ENCODE measurements at regions not wholly inside any gene's neighbourhood (a gene's known extent, or its start where the extent isn't known, plus 50 kb on each side); places are given as distances from the start of the nearest gene placed in this dataset.
"Not testable (repeated sequence)": the region's sequence is repeated elsewhere in the genome, so short reads cannot be mapped to it uniquely, and the experiment has no call there.

- not testable (repeated sequence) for TF ChIP-seq CTCF (IDR thresholded peaks at IDR 0.05; ENCODE audit: extremely low read depth in 1 of 2, insufficient read depth in 1 of 2, low read depth in 1 of 2, low read length in 2 of 2); EZH2 (IDR thresholded peaks at IDR 0.05; ENCODE audit: borderline replicate concordance, low read depth, low read length, severe bottlenecking); POLR2A (IDR thresholded peaks at IDR 0.05; ENCODE audit: low read depth, low read length); POLR2AphosphoS5 (IDR thresholded peaks at IDR 0.05; ENCODE audit: insufficient read depth, low read depth, low read length); MAX (IDR thresholded peaks at IDR 0.05; ENCODE audit: insufficient read depth, insufficient read length); MYC (IDR thresholded peaks at IDR 0.05; ENCODE audit: low read depth, low read length); FOS (IDR thresholded peaks at IDR 0.05; ENCODE audit: borderline replicate concordance, insufficient read depth, low read length); GATA2 (IDR thresholded peaks at IDR 0.05; ENCODE audit: insufficient read depth, insufficient read length, low read depth, low read length)
Observed at GRCh38 chr22:38372665-38373064, 55.4 kb upstream of the CSNK1E start.

Data from endothelial cell of umbilical vein (primary cell).